ENCODE measurements at regions not wholly inside any gene's neighbourhood (a gene's known extent, or its start where the extent isn't known, plus 50 kb on each side); places are given as distances from the start of the nearest gene placed in this dataset.
A peak's percentile ranks its signal among the peaks of the same experiment; 100 is the strongest.

- no peak for DNase-seq
Measured at GRCh38 chr20:37643400-37643799, 50.4 kb upstream of the CTNNBL1 start.

GRCh38 chr20:37642246-37642645 lies 51.6 kb upstream of the CTNNBL1 start:
- DNase-seq: no peak

- no peak for DNase-seq
Measured at GRCh38 chr20:37640600-37641561, 52.9 kb upstream of the CTNNBL1 start.

- no peak for DNase-seq
Measured at GRCh38 chr20:37638527-37638926, 55.3 kb upstream of the CTNNBL1 start.

GRCh38 chr20:37636977-37637376 lies 56.9 kb upstream of the CTNNBL1 start:
- no peak for DNase-seq

GRCh38 chr20:37636212-37636975 lies 57.4 kb upstream of the CTNNBL1 start:
- no peak for DNase-seq

- no peak for DNase-seq
Measured at GRCh38 chr20:37630993-37631392, 62.8 kb upstream of the CTNNBL1 start.

GRCh38 chr20:37630166-37630565 lies 63.7 kb upstream of the CTNNBL1 start:
- DNase-seq: no peak

GRCh38 chr20:37627767-37628130 lies 66.1 kb upstream of the CTNNBL1 start:
- DNase-seq: no peak

- peak; percentile 83 for DNase-seq
Measured at GRCh38 chr20:37627060-37627766, 66.6 kb upstream of the CTNNBL1 start.

GRCh38 chr20:37624963-37625362 lies 68.9 kb upstream of the CTNNBL1 start:
- DNase-seq: no peak

GRCh38 chr20:37622728-37623127 lies 71.1 kb upstream of the CTNNBL1 start:
- no peak for DNase-seq

- no peak for DNase-seq
Measured at GRCh38 chr20:37619496-37619895, 74.3 kb upstream of the CTNNBL1 start.

GRCh38 chr20:37616110-37616425 lies 77.8 kb upstream of the CTNNBL1 start:
- no peak for DNase-seq

- DNase-seq: peak; percentile 39
Measured at GRCh38 chr20:37615340-37616109, 78.3 kb upstream of the CTNNBL1 start.

- no peak for DNase-seq
Measured at GRCh38 chr20:37611852-37612251, 82.0 kb upstream of the CTNNBL1 start.

- no peak for DNase-seq
Measured at GRCh38 chr20:37611346-37611745, 82.5 kb upstream of the CTNNBL1 start.

GRCh38 chr20:37610203-37610798 lies 82.6 kb upstream of the BLCAP start:
- no peak for DNase-seq

- DNase-seq: no peak
Measured at GRCh38 chr20:37602634-37603033, 75.0 kb upstream of the BLCAP start.

GRCh38 chr20:37600486-37600885 lies 72.8 kb upstream of the BLCAP start:
- no peak for DNase-seq

- DNase-seq: no peak
Measured at GRCh38 chr20:37598575-37599342, 71.1 kb upstream of the BLCAP start.

Data from left kidney (tissue), 1 donor.